RWPE2 (cell line): ENCODE measurements at regions not wholly inside any gene's neighbourhood (a gene's known extent, or its start where the extent isn't known, plus 50 kb on each side); places are given as distances from the start of the nearest gene placed in this dataset.

ENCODE experiments used
- ATAC-seq: fragments of 200-7000 bp; cut with Tn5 transposase; 3 replicates; pipeline ENCODE4 v1.9.1; 2021; ENCODE audit warnings: low read depth
- DNase-seq: peaks from one replicate; pipeline ENCODE4 v3.0.0-alpha.2; 2020; ENCODE audit warnings: low spot score
- H3K27ac ChIP-seq: fragments of 450-650 bp; 2 replicates; pipeline ENCODE4 v1.5.1; 2017; ENCODE audit warnings: mild to moderate bottlenecking; ENCODE audit not compliant: poor library complexity, severe bottlenecking
- H3K27me3 ChIP-seq: fragments of 250-450 bp; sonication (Bioruptor Pico); 2 replicates; pipeline ENCODE4 v1.5.1; 2021; ENCODE audit warnings: mild to moderate bottlenecking, moderate library complexity; ENCODE audit not compliant: insufficient read depth, poor library complexity, severe bottlenecking
- H3K36me3 ChIP-seq: fragments of 250-450 bp; sonication (Bioruptor Pico); 2 replicates; pipeline ENCODE4 v1.5.1; 2020; ENCODE audit warnings: low read depth, mild to moderate bottlenecking, moderate library complexity
- H3K4me1 ChIP-seq: fragments of 250-450 bp; sonication (Bioruptor Pico); 2 replicates; pipeline ENCODE4 v1.5.1; 2021; ENCODE audit warnings: mild to moderate bottlenecking, moderate library complexity; ENCODE audit not compliant: insufficient read depth, poor library complexity, severe bottlenecking
- H3K4me3 ChIP-seq: fragments of 250-450 bp; sonication (Bioruptor Pico); 2 replicates; pipeline ENCODE4 v1.5.1; 2021; ENCODE audit warnings: mild to moderate bottlenecking, moderate library complexity; ENCODE audit not compliant: severe bottlenecking
- H3K9me3 ChIP-seq: fragments of 250-450 bp; sonication (Bioruptor Pico); 2 replicates; pipeline ENCODE4 v1.5.1; 2021; ENCODE audit warnings: mild to moderate bottlenecking, moderate library complexity; ENCODE audit not compliant: severe bottlenecking
- CTCF ChIP-seq: fragments of 450-650 bp; IDR thresholded peaks from one replicate; pipeline ENCODE4 v1.5.1; 2017; ENCODE audit warnings: mild to moderate bottlenecking, moderate library complexity; ENCODE audit not compliant: poor library complexity, severe bottlenecking

GRCh38 chr11:104704146-104704830 lies 194.0 kb downstream of the CASP12 start:
- no peak for TF ChIP-seq CTCF
- H3K27me3 ChIP-seq, result no peaks in the 10 kb centered on the region
- no peaks in the 10 kb centered on the region for H3K4me1 ChIP-seq
- DNase-seq (no peak), ATAC-seq (no peak)
- H3K27ac ChIP-seq, result no peak overlapping the region
- no peak overlapping the region for H3K4me3 ChIP-seq
- no peaks in the 10 kb centered on the region for H3K9me3 ChIP-seq
- no peaks in the 10 kb centered on the region for H3K36me3 ChIP-seq

DNA sequence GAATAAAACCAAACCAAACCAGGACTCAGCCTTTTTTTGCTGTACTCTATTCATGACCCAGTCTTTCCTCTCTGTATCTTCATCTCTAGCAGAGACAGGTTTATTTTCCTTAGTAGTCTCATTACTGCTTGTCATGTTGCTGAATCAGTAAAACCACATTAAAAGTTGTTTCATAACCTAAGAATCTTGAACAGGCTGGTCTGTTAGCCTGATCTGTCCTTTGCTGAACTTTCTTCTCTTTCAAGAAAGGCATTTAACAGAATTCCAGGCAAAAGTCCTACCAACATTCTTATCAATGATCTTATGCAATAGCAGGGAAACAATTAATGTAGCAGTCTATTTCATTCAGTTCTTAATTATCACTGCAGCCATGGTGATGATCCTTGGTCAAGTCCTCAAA lies 197.7 kb downstream of the CASP12 start:
- Histone ChIP-seq H3K4me1 (no peaks in the 10 kb centered on the region), H3K9me3 (no peaks in the 10 kb centered on the region), H3K27ac (no peak overlapping the region), H3K27me3 (no peaks in the 10 kb centered on the region), H3K36me3 (no peaks in the 10 kb centered on the region), H3K4me3 (no peak overlapping the region)
- no peak for DNase-seq
- no peak for TF ChIP-seq CTCF
- no peak for ATAC-seq

DNA sequence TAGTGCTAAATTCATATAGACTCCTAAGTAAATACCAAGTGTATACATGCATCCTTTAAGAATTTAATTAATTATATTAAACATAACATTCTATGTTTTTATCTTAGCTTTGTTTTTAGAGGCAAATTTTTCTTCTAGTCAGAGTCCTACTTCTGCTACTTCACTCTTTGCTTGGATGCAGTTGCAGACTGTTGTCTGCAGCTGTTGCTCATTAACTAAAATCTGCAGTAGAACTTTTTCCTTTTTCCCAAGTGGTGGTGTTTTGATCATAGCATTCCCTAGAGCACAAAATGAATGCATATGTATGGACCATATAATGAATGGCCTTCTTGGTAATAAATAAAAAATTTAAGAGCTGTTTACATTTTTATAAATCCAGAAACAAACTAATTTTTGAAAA lies 198.3 kb downstream of the CASP12 start:
- TF ChIP-seq CTCF, result no peak
- Histone ChIP-seq H3K36me3 (no peaks in the 10 kb centered on the region), H3K27ac (no peak overlapping the region), H3K4me3 (no peak overlapping the region), H3K4me1 (no peaks in the 10 kb centered on the region), H3K9me3 (no peaks in the 10 kb centered on the region), H3K27me3 (no peaks in the 10 kb centered on the region)
- DNase-seq (no peak), ATAC-seq (no peak)

DNA sequence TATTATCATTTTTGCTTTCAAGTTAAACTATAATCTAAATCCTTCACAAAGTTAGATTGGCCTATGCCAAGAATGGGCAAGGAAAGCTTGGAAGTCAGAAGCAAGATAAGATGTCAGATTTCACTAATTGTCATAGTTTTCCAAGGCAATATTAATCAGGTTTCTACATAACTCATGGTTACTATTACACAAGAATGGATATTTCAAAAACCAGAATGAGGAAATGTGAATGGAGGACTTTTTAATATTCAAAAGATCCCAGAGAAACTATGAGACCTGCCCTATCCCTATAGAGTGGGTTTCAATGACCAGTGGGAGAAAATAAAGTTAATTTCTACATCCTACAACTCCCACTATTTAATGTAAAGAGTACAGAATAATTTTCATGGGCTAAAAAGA lies 203.2 kb downstream of the CASP12 start:
- no peaks in the 10 kb centered on the region for H3K4me1 ChIP-seq
- TF ChIP-seq CTCF, result no peak
- no peaks in the 10 kb centered on the region for H3K36me3 ChIP-seq
- ATAC-seq, result no peak
- H3K4me3 ChIP-seq, result no peak overlapping the region
- no peaks in the 10 kb centered on the region for H3K27me3 ChIP-seq
- H3K9me3 ChIP-seq, result no peaks in the 10 kb centered on the region
- H3K27ac ChIP-seq, result no peak overlapping the region
- DNase-seq, result no peak

- H3K4me1 ChIP-seq, result no peaks in the 10 kb centered on the region
- no peak for TF ChIP-seq CTCF
- no peaks in the 10 kb centered on the region for H3K27me3 ChIP-seq
- no peaks in the 10 kb centered on the region for H3K9me3 ChIP-seq
- H3K27ac ChIP-seq, result no peak overlapping the region
- no peak overlapping the region for H3K4me3 ChIP-seq
- ATAC-seq (peak; percentile 54; the same call in 2 of the 3 replicates), DNase-seq (no peak)
- no peaks in the 10 kb centered on the region for H3K36me3 ChIP-seq
These were observed 203.8 kb downstream of the CASP12 start for GRCh38 chr11:104694259-104695064.
